ENCODE measurements at regions not wholly inside any gene's neighbourhood (a gene's known extent, or its start where the extent isn't known, plus 50 kb on each side); places are given as distances from the start of the nearest gene placed in this dataset.
"Not testable (repeated sequence)": the region's sequence is repeated elsewhere in the genome, so short reads cannot be mapped to it uniquely, and the experiment has no call there.

GRCh38 chr13:78121001-78121400, 202.4 kb upstream of the EDNRB start:
- Histone ChIP-seq H2AFZ (ENCODE audit: low read length) (no peak overlapping the region), H3K9ac (ENCODE audit: low read length) (no peak overlapping the region), H3K27ac (ENCODE audit: low read length) (no peak overlapping the region), H4K20me1 (ENCODE audit: insufficient read depth, low read length) (no peaks in the 10 kb centered on the region), H3K4me2 (ENCODE audit: low read depth, low read length) (peak overlapping the region; percentile 8; the same call in 1 of the 2 replicates), H3F3A (ENCODE audit: insufficient read depth, low read length) (peaks cover 32% of the 10 kb centered on the region), H3K36me3 (replicated peaks; ENCODE audit: insufficient read depth, low read length) (no peaks in the 10 kb centered on the region), H3K4me3 (ENCODE audit: low read length) (no peak overlapping the region), H3K27me3 (replicated peaks; ENCODE audit: insufficient read depth, low read length) (no peaks in the 10 kb centered on the region), H3K9me3 (replicated peaks; ENCODE audit: insufficient read depth, low read length) (no peaks in the 10 kb centered on the region), H3K9me2 (replicated peaks; ENCODE audit: insufficient read depth, low read length) (no peaks in the 10 kb centered on the region), H3K79me2 (ENCODE audit: low read length) (no peaks in the 10 kb centered on the region), H3K4me1 (ENCODE audit: low read length) (peaks cover 47% of the 10 kb centered on the region)
- DNase-seq, result no peak
- TF ChIP-seq EZH2 (optimal IDR thresholded peaks at IDR 0.05; ENCODE audit: low read depth, low read length), result no peak

GRCh38 chr13:78120144-78120543, 201.5 kb upstream of the EDNRB start:
- H3K27me3 ChIP-seq (replicated peaks; ENCODE audit: insufficient read depth, low read length); H3K4me3 ChIP-seq (ENCODE audit: low read length); H3K4me2 ChIP-seq (ENCODE audit: low read depth, low read length); H3K9ac ChIP-seq (ENCODE audit: low read length); H4K20me1 ChIP-seq (ENCODE audit: insufficient read depth, low read length); H3K36me3 ChIP-seq (replicated peaks; ENCODE audit: insufficient read depth, low read length); H3K9me3 ChIP-seq (replicated peaks; ENCODE audit: insufficient read depth, low read length); H3K79me2 ChIP-seq (ENCODE audit: low read length); H3K9me2 ChIP-seq (replicated peaks; ENCODE audit: insufficient read depth, low read length); DNase-seq; H2AFZ ChIP-seq (ENCODE audit: low read length): not testable (repeated sequence)
- Histone ChIP-seq H3F3A (ENCODE audit: insufficient read depth, low read length) (peaks cover 41% of the 10 kb centered on the region), H3K4me1 (ENCODE audit: low read length) (peaks cover 55% of the 10 kb centered on the region), H3K27ac (ENCODE audit: low read length) (peak overlapping the region; percentile 91; the same call in 1 of the 2 replicates)

- not testable (repeated sequence) for H3K9me2 ChIP-seq (replicated peaks; ENCODE audit: insufficient read depth, low read length); H2AFZ ChIP-seq (ENCODE audit: low read length); H3K79me2 ChIP-seq (ENCODE audit: low read length); H3K4me2 ChIP-seq (ENCODE audit: low read depth, low read length); H3K9ac ChIP-seq (ENCODE audit: low read length); H3K36me3 ChIP-seq (replicated peaks; ENCODE audit: insufficient read depth, low read length); H3K4me3 ChIP-seq (ENCODE audit: low read length); H4K20me1 ChIP-seq (ENCODE audit: insufficient read depth, low read length); H3K9me3 ChIP-seq (replicated peaks; ENCODE audit: insufficient read depth, low read length); H3K27me3 ChIP-seq (replicated peaks; ENCODE audit: insufficient read depth, low read length)
- Histone ChIP-seq H3K27ac (ENCODE audit: low read length) (peak overlapping the region; percentile 99), H3K4me1 (ENCODE audit: low read length) (peaks cover 56% of the 10 kb centered on the region), H3F3A (ENCODE audit: insufficient read depth, low read length) (peaks cover 42% of the 10 kb centered on the region)
- DNase-seq, result peak; percentile 88
These were observed 198.4 kb upstream of the EDNRB start for GRCh38 chr13:78117070-78117469.

- Histone ChIP-seq H3K9me2 (replicated peaks; ENCODE audit: insufficient read depth, low read length) (no peaks in the 10 kb centered on the region), H3K27ac (ENCODE audit: low read length) (no peak overlapping the region), H3K4me3 (ENCODE audit: low read length) (no peak overlapping the region), H3K79me2 (ENCODE audit: low read length) (no peaks in the 10 kb centered on the region), H4K20me1 (ENCODE audit: insufficient read depth, low read length) (no peaks in the 10 kb centered on the region), H3K27me3 (replicated peaks; ENCODE audit: insufficient read depth, low read length) (no peaks in the 10 kb centered on the region), H3K36me3 (replicated peaks; ENCODE audit: insufficient read depth, low read length) (no peaks in the 10 kb centered on the region), H3K4me1 (ENCODE audit: low read length) (peaks cover 16% of the 10 kb centered on the region), H3K9me3 (replicated peaks; ENCODE audit: insufficient read depth, low read length) (no peaks in the 10 kb centered on the region), H3F3A (ENCODE audit: insufficient read depth, low read length) (peaks cover 5% of the 10 kb centered on the region; the same call in 1 of the 2 replicates), H3K9ac (ENCODE audit: low read length) (no peak overlapping the region), H3K4me2 (ENCODE audit: low read depth, low read length) (no peak overlapping the region), H2AFZ (ENCODE audit: low read length) (no peak overlapping the region)
- no peak for DNase-seq
- TF ChIP-seq EZH2phosphoT487 (IDR thresholded peaks at IDR 0.05; ENCODE audit: low read length) (no peak), CTCF (IDR thresholded peaks at IDR 0.05; ENCODE audit: low read length) (no peak), EZH2 (optimal IDR thresholded peaks at IDR 0.05; ENCODE audit: low read depth, low read length) (no peak)
These were observed 187.0 kb upstream of the EDNRB start for GRCh38 chr13:78105656-78106055.

GRCh38 chr13:78103936-78104335, 185.3 kb upstream of the EDNRB start:
- Histone ChIP-seq H3K4me1 (ENCODE audit: low read length) (peaks cover 19% of the 10 kb centered on the region), H3K9ac (ENCODE audit: low read length) (no peak overlapping the region), H2AFZ (ENCODE audit: low read length) (no peak overlapping the region), H3K27me3 (replicated peaks; ENCODE audit: insufficient read depth, low read length) (no peaks in the 10 kb centered on the region), H3F3A (ENCODE audit: insufficient read depth, low read length) (peaks cover 5% of the 10 kb centered on the region; the same call in 1 of the 2 replicates), H3K79me2 (ENCODE audit: low read length) (no peaks in the 10 kb centered on the region), H3K9me2 (replicated peaks; ENCODE audit: insufficient read depth, low read length) (no peaks in the 10 kb centered on the region), H3K27ac (ENCODE audit: low read length) (no peak overlapping the region), H4K20me1 (ENCODE audit: insufficient read depth, low read length) (no peaks in the 10 kb centered on the region), H3K4me3 (ENCODE audit: low read length) (no peak overlapping the region), H3K36me3 (replicated peaks; ENCODE audit: insufficient read depth, low read length) (no peaks in the 10 kb centered on the region), H3K4me2 (ENCODE audit: low read depth, low read length) (no peak overlapping the region), H3K9me3 (replicated peaks; ENCODE audit: insufficient read depth, low read length) (no peaks in the 10 kb centered on the region)
- no peak for DNase-seq
- no peak for TF ChIP-seq EZH2 (optimal IDR thresholded peaks at IDR 0.05; ENCODE audit: low read depth, low read length)
- TF ChIP-seq EZH2phosphoT487 (IDR thresholded peaks at IDR 0.05; ENCODE audit: low read length), result no peak
- TF ChIP-seq CTCF (IDR thresholded peaks at IDR 0.05; ENCODE audit: low read length), result no peak

Measured in MM.1S (cell line).